Ammon's horn (tissue), 1 donor: ENCODE measurements at regions not wholly inside any gene's neighbourhood (a gene's known extent, or its start where the extent isn't known, plus 50 kb on each side); places are given as distances from the start of the nearest gene placed in this dataset.
"Not testable (repeated sequence)": the region's sequence is repeated elsewhere in the genome, so short reads cannot be mapped to it uniquely, and the experiment has no call there.

Source experiments
- DNase-seq: peaks from one replicate; pipeline ENCODE4 v3.0.0-alpha.2; 2016; ENCODE audit warnings: low spot score

DNA sequence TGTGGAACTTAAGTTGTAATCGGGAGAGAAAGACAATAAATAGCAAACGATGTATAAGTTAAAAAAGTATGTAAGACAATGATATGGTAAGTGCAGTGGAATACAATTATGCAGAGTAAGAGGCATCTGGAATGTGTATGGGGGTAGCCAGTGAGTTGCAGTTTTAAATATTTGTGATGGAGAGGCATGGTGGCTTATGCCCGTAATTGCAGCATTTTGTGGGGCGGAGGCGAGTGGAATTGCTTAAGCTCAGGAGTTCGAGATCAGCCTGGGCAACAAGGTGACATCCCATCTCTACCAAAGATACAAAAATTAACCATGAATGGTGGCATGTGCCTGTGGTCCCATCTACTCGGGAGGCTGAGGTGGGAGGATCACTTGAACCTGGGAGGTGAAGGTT is 52.5 kb upstream of the WDFY3 start:
- no peak for DNase-seq

DNA sequence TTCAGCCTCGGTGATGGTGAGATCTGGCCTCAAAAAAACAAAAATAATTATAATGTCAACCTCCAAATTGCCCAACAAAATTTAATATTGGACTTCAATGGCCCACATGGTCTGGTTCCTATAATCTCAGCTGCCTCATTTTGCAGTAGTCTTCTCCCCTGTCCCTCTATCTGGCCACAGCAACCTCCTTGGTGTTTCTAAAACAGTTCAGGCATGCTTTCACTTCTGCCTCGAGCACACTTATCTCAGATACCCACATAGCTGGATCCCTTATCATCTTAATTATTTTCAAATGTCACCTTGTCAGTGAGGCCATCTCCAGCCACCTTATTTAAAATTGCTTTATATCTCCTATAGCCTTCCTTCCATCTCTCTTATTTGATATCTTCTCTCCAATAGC is 52.9 kb upstream of the WDFY3 start:
- DNase-seq: no peak

DNA sequence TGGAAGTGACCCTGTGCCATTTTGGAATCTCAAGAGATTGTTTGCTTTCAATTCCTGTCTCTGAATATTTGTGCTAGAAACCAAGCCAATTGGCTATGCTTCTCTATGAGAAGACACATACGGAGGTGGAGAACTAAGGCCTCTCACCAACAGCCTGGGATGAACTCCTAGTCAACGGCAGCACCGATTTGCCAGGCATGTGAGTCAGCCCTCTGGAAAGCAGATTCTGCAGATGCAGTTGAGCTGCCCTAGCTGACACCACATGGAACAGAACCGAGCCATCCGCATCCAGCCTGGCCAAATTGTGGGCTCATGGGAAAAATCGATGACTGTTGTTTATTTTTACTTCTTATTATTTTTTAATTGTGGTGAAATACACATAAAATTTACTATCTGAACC is 58.2 kb upstream of the WDFY3 start:
- DNase-seq: peak; percentile 58

DNA sequence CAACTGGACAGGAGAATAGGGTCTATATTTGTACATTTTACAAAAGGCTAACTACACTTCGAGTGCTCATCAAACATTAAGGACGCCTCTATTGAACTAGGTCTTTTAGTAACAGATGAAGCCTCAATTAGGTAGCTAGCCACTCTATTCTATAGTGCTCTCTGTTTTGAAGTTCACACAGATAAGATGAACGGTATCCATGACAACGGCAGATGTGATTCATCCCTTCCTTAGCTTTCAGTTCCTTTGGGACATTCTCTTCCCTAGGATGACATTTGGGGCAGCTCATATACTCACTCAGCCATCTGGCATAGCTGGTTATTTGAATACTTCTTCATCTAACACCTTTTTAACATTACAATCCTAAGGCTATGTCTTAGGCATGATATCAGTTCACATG is 62.4 kb upstream of the WDFY3 start:
- DNase-seq: no peak

- no peak for DNase-seq
Observed at GRCh38 chr4:85029453-85029852, 63.0 kb upstream of the WDFY3 start.

DNA sequence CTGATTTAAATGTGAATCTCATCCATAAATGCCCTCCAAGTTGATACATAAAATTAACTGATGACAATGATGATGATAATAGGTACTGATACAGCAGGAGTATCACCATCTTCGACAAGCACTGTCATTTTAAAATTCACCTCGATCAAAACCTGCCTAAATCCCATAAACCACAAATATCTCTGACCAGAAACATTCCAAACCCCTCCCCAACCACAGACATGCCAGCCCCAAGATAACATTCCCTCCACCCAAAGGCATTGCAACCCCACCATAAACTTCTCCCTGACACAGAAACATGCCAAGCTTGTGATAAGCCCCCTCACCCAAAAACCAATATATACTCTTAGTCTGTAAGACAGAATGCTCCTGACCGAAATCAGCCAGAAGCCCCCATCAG is 63.7 kb upstream of the WDFY3 start:
- DNase-seq: no peak

DNA sequence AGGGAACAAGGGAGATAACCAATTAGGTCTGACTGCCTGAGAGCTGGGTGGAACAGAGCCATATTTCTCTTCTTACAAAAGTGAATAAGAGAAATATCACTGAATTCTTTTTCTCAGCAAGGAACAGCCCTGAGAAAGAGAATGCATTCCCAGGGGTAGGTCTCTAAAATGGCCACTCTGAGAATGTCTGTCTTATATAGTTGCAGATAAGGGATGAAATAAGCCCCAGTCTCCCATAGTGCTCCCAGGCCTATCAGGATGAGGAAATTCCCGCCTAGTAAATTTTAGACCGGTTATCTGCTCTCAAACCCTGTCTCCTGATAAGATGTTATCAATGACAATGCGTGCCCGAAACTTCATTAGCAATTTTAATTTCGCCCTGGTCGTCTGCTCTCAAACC is 67.3 kb upstream of the WDFY3 start:
- DNase-seq: not testable (repeated sequence)

DNA sequence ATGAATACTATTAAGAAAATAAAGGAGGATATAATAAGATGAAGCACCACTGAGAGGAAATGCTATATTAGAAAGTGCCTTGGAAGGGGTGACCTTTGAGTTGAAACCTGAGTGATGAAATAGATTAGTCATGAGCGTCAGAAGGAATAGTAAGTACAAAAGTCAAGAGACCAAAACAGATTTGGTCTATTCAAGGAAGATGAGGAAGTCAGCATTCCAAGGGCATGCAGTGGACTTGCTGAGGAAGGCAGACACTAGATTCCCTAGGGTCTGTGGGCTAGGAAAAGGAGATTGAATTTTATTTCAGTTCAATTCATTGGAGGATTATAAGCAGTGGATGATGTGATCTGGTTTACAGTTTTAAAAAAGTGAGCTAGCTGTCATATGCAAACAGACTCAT is 73.0 kb upstream of the WDFY3 start:
- DNase-seq: no peak

DNA sequence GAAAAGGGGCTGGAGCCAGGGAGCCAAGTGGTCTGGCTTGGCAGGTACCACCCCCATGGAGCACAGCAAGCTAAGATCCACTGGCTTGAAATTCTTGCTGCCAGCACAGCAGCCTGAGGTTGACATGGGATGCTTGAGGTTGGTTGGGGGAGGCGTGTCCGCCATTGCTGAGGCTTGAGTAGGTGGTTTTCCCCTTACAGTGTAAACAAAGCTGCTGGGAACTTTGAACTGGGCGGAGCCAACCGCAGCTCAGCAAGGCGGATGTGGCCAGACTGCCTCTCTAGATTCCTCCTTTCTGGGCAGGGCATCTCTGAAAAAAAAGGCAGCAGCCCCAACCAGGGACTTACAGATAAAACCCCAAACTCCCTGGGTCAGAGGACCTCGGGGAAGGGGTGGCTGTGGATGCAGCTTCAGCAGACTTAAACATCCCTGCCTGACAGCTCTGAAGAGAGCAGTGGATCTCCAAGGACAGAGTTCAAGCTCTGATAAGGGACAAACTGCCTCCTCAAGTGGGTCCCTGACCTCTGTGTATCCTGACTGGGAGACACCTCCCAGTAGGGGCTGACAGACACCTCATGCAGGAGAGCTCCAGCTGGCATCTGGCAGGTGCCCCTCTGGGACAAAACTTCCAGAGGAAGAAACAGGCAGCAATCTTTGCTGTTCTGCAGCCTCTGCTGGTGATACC is 77.5 kb upstream of the WDFY3 start:
- not testable (repeated sequence) for DNase-seq

DNA sequence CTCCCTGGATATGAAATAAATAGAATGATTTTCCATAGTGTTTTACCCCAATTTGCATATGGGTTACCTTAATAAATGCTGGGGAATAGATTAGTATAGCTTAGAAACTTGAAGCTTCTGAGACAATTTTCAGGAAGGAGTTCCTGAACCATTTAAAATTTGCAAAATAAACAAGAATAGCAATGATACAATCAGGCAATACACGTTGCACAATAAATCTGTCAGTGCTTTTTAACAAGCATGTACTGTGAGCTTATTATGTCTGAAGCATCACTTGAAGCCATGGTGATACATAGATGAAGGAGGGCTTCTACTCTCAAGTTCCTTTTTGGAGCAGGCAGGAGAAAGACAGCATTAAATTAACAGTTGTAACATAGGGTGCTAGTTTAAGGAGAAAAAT is 84.2 kb upstream of the WDFY3 start:
- no peak for DNase-seq

DNA sequence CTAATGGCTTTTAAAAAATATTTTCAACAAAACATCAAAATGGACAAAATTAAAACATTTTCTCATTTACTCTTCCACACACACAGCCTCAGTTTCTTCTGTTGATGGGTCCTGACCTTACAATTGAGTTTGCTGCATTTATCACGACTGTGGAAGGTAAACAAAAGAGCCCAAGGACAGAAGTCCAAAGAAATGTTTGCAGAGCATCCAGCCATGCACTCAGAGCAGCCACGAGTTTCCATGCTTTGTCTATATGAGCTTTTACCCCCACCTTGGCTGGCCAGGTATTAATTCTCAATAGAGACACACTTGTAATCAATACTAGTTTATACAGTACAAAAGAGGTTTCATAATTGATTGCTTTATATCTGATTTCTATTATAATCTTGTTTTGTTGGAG is 85.0 kb upstream of the WDFY3 start:
- no peak for DNase-seq

GRCh38 chr4:85054925-85055324 is 88.4 kb upstream of the WDFY3 start:
- DNase-seq: not testable (repeated sequence)

GRCh38 chr4:85058551-85058950 is 92.1 kb upstream of the WDFY3 start:
- DNase-seq: no peak

DNA sequence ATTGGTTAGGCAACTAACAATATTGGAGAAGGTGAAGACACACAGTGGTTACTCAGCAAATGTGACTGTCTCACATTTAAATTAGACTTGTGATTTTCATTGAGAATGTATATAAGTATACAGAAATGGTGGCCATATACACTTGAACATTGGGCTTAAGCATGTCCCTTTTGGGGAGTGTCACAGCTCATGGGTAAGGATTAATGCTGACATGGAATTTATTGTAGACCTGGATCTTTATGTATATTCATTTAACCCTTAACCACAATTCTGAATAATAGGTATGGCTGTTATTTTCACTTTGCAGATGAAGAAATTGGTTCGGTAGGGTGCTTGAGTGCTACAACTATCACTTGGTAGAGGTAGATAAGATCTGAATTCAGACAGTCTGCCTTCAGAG is 95.5 kb upstream of the WDFY3 start:
- DNase-seq: no peak

DNA sequence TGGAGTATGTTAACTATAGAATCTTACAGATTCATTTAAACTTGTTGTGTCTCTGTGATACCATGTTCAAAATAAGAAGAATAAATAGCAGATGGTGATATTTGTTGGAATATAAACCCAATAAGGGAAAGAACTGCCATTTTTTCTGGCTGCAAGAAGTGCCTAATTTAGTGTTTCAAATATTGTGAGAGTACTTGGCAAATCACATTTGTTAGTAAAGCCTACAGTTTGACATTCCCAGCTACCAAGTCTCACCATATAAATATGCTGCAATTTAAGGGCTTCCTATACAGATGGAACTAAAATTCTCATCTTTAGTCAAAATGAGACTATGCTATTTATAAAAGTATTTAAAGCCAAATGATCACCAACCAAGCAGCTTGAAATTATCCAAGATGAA is 96.0 kb upstream of the WDFY3 start:
- DNase-seq: no peak

- no peak for DNase-seq
Observed at GRCh38 chr4:85067342-85067741, 100.9 kb upstream of the WDFY3 start.

DNA sequence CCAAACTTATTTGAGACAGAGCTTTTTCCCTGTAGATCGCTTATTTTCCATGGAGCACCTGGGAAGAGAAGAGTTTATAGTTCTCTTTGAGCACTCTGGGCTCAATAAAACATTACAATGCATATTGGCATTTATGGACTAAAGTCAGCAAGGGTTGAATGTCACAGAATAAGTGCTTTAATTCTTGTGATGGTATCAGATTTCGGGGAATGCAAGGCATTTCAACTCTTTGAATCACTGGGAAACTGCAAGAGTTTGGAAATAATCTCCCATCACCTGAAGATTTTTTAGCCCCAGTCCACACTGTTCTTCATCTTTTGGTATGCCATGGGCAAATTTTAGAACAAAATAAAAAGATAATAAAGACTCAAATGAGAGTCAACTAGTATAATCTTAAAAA is 111.5 kb upstream of the WDFY3 start:
- DNase-seq: no peak

DNA sequence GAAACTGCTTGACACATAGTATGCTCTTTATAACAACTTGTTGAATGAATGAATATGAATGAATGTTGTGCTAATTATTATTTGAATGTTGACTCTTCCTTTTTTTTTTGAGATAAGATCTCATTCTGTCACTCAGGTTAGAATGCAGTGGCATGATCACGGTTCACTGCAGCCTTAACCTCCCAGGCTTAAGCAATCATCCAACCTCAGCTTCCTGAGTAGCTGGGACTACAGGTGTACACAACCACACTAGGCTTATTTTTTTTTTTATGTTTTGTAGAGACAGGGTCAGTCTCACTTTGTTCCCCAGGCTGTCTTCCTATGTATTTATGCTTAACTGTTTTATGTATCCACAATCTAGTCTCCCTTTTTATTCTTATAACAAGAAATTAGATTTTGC is 114.7 kb upstream of the WDFY3 start:
- no peak for DNase-seq

DNA sequence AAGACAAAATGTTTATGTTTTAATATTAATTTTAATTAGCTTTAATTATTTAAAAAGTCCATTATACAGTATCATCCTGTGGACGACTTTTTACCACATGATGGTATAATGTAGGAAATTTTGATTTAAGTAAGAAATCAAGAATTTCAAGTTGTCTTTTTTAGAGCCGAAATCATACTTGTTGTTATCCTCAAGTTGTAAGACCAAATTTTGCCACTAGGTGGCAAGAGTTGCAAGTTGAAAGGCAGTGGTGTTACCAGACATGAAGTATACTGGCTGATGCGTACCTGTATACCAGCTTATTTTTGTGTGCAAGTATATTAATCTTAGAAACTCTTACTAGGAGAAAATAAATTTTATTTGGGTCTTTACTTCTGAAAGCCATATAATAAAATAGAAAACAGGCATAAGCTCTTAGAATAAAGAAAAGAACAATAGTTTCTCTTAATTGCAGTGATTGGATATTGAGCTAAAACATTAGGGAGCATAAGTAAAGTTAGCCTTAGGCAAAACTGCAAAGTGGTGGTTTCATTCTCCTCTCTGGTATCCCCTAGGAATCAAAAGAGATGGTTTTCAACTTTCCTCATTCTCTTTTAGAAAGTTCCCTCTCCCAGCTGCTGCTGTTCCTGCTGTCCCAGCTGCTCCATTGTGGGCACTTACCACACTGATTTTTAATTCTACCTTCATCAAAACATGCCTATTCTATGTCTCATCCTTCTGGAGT is 118.0 kb upstream of the WDFY3 start:
- peak; percentile 83 for DNase-seq

DNA sequence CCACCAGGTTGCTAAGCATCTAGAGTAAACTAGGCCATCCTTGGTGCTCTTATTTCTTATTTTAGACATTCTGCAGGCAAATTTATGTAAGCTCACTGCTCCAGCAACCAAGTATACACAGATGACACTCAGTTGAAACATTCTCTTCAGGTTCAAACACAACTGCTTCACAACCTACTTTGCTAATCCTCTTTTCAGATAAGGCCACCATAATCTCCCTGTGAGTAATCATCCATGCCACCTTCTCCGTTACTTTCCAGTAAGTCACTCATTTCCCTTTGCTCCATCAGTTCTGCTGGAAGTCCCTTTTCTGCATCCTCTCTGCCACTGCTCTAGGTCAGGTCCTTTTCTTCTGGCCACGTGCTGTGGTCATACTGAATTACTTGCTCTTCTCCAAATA is 120.2 kb upstream of the WDFY3 start:
- DNase-seq: no peak

DNA sequence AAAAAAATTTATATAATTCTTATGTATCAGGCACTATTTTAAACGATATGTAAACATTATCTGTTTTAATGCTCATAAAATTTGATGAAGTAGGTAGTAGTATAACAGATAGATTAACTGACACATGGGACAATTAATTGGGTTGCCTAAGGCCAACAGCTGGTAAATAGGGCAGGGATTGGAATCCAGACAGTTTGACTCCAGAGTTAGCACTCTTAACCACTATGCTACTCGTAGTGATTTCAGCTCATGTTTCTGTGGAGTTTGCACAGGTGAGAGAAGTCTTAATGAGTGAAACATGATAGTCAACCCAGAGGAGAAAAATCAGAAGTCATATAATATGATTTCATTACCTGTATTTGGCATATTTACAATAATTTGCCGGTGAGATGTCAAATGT is 126.0 kb upstream of the WDFY3 start:
- DNase-seq: no peak

DNA sequence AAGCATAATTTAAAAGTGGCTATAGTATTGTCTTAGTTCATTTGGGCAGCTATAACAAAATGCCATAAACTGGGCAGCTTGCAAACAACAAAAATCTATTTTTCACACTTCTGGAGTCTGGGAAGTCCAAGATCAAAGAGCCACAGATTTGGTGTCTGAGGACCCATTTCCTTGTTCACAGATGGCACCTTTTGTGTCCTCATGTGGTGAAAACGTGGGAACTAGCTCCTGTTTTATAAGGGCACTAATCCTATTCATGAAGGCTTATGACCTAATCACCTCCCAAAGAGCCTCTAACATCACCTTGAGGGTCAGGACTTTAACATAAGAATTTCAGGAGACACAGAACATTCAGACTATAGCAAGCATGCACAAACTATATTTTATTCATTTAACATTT is 126.5 kb upstream of the WDFY3 start:
- DNase-seq: no peak

- no peak for DNase-seq
Observed at GRCh38 chr4:85094735-85095134, 128.2 kb upstream of the WDFY3 start.

DNA sequence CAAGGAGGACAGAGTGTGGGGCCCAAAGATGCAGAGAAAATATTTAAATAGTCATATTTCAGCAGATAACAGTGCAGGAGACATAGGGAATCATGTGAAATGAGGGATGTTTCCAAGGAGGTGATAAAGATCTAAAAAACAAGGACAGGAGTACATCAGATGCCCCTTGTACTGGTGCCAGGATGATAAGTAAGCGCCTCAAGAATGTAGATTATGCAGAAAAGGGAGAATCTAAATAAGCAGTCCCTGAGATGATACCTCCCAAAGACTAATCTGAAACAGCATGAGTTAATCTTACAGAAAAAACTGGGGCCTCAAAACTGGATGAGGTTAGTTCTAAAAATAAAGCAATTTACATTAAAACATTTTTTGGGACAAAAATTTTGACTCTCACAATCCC is 136.1 kb upstream of the WDFY3 start:
- no peak for DNase-seq
